ENCODE measurements at regions not wholly inside any gene's neighbourhood (a gene's known extent, or its start where the extent isn't known, plus 50 kb on each side); places are given as distances from the start of the nearest gene placed in this dataset.

DNA sequence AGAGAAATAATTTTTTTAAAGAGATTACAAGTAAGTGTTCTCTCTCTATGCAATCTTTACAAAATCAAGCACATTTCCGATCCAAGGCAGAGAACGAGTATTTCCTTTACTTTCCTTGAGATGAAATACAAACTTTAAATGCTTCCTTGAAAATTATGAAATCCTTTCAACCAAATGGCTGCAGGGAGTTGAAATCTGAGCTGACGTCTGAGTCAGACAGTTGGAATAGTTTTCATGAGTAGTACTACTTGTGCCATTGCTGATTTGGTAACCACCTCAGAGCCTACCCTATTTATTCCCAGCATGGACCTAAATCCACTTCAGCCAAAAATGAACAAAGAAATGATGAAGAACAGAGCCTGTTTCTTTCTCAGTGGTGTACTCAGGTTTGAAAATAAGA is 183.6 kb downstream of the GIPC2 start:
- intact Hi-C loops (cut with DNase I), result no loop called here
- no peaks in the 10 kb centered on the region for H3K9me3 ChIP-seq
- H3K27me3 ChIP-seq, result no peaks in the 10 kb centered on the region
- H3K27ac ChIP-seq, result no peak overlapping the region
- no peak overlapping the region for H3K4me3 ChIP-seq
- H3K9ac ChIP-seq (ENCODE audit: low read depth in 2 of 2, low read length in 2 of 2), result no peak overlapping the region
- DNase-seq, result no peak
- TF ChIP-seq, protein P1, sequence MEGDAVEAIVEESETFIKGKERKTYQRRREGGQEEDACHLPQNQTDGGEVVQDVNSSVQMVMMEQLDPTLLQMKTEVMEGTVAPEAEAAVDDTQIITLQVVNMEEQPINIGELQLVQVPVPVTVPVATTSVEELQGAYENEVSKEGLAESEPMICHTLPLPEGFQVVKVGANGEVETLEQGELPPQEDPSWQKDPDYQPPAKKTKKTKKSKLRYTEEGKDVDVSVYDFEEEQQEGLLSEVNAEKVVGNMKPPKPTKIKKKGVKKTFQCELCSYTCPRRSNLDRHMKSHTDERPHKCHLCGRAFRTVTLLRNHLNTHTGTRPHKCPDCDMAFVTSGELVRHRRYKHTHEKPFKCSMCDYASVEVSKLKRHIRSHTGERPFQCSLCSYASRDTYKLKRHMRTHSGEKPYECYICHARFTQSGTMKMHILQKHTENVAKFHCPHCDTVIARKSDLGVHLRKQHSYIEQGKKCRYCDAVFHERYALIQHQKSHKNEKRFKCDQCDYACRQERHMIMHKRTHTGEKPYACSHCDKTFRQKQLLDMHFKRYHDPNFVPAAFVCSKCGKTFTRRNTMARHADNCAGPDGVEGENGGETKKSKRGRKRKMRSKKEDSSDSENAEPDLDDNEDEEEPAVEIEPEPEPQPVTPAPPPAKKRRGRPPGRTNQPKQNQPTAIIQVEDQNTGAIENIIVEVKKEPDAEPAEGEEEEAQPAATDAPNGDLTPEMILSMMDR (IDR thresholded peaks at IDR 0.05), result no peak
- H3K4me1 ChIP-seq, result no peaks in the 10 kb centered on the region
- H3K36me3 ChIP-seq, result no peaks in the 10 kb centered on the region

DNA sequence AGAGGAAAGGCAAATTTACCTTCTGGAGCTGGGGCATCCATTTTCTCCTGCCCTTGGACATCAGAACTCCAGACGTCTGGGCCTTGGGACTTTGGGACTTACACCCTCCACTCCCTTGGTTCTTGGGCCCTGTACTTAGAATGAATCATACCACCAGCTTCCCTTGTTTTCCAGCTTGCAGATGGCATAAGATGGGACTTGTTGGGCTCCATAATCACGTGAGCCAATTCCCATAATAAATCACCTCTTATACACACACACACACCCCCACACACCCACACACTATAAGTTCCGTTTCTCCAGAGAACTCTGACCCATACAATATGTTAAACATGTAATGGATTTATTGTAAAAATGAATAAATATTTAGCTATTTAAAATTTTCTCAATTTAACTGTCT is 185.7 kb downstream of the GIPC2 start:
- H3K27ac ChIP-seq, result peak overlapping the region; percentile 48
- peak; percentile 59 for DNase-seq

DNA sequence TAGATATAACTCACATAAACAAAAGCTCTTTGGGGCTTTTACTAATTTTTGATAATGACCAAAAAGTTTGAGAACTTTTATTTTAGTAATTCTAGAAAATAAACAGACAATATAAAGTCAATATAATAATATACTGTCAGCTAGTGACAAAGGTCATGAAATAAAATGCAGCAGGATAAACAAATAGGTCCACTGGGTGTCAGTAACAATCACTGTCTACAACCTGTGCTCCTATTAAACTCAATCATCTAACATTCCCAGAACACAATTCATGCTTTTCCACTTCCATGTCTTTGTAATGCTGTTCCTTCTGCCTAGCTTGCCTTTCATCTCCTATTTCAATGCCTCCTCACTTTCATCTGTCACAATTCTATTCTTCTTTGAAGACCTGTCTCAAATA is 186.1 kb downstream of the GIPC2 start:
- no peak for DNase-seq
- no peaks in the 10 kb centered on the region for H3K36me3 ChIP-seq
- TF ChIP-seq, protein P1 (IDR thresholded peaks at IDR 0.05), result no peak
- no peaks in the 10 kb centered on the region for H3K27me3 ChIP-seq
- H3K4me1 ChIP-seq, result no peaks in the 10 kb centered on the region
- H3K4me3 ChIP-seq, result no peak overlapping the region
- H3K9me3 ChIP-seq, result no peaks in the 10 kb centered on the region
- H3K9ac ChIP-seq (ENCODE audit: low read depth in 2 of 2, low read length in 2 of 2), result no peak overlapping the region
- intact Hi-C loops (cut with DNase I), result loop anchor here (10.0 kb wide), 1 partner anchor 103 kb away; no protein-coding TSS in a partner anchor
- H3K27ac ChIP-seq, result peak overlapping the region; percentile 48

More for the DNA sequence above, 185.7 kb downstream of the GIPC2 start:
- TF ChIP-seq, protein P1 (IDR thresholded peaks at IDR 0.05), result no peak
- no peaks in the 10 kb centered on the region for H3K9me3 ChIP-seq
- intact Hi-C loops (cut with DNase I), result loop anchor here (10.0 kb wide), 1 partner anchor 103 kb away; no protein-coding TSS in a partner anchor
- no peaks in the 10 kb centered on the region for H3K27me3 ChIP-seq
- H3K36me3 ChIP-seq, result no peaks in the 10 kb centered on the region
- no peak overlapping the region for H3K9ac ChIP-seq (ENCODE audit: low read depth in 2 of 2, low read length in 2 of 2)
- H3K4me3 ChIP-seq, result no peak overlapping the region
- H3K4me1 ChIP-seq, result no peaks in the 10 kb centered on the region

DNA sequence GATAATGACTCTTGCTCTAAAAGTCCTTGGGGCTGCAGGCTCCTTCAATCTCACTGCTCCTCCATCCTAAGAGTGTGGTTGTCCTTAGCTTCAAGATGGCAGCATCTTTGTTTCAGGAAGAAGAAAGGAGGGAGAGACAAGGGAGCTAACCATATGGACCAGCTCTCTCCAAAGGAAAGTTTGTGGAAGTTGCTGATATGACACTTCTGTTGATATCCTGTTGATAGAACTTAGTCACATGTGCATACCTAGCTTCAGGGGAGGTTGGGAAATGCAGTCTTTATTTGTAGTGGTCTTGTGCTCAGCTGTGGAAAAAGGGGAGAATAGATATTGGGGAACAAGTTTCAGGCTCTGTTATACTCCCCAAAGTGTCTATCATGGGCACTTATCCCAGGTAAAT is 186.9 kb downstream of the GIPC2 start:
- H3K36me3 ChIP-seq, result no peaks in the 10 kb centered on the region
- TF ChIP-seq, protein P1 (IDR thresholded peaks at IDR 0.05), result no peak
- no peak overlapping the region for H3K9ac ChIP-seq (ENCODE audit: low read depth in 2 of 2, low read length in 2 of 2)
- intact Hi-C loops (cut with DNase I), result loop anchor here (10.0 kb wide), 1 partner anchor 102 kb away; no protein-coding TSS in a partner anchor
- no peak overlapping the region for H3K4me3 ChIP-seq
- no peaks in the 10 kb centered on the region for H3K9me3 ChIP-seq
- no peak overlapping the region for H3K27ac ChIP-seq
- no peaks in the 10 kb centered on the region for H3K27me3 ChIP-seq
- no peak for DNase-seq
- H3K4me1 ChIP-seq, result no peaks in the 10 kb centered on the region

DNA sequence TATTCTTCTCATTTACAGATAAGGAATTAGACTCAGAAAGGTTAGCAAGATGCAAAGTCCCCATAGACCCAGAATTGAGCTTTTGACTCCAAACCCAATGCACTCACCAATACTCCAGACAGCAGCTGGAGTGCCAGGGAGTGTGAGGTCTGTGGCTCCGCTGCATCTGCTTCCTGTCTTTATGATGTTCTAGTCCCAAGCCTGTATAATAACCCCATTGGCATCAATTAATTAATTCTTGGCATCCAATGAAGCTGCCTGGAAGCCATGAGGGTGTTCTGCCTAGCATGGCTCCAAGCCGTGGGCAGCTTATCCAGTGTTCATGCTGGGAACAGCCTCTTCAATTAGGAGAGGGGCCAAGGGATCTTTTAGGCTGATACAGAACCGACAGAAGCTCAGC is 188.7 kb downstream of the GIPC2 start:
- intact Hi-C loops (cut with DNase I), result loop anchor here (10.0 kb wide), 1 partner anchor 100 kb away; no protein-coding TSS in a partner anchor
- no peak for DNase-seq

More for the DNA sequence above, 188.7 kb downstream of the GIPC2 start:
- TF ChIP-seq, protein P1 (IDR thresholded peaks at IDR 0.05), result no peak
- H3K4me1 ChIP-seq, result no peaks in the 10 kb centered on the region
- H3K27me3 ChIP-seq, result no peaks in the 10 kb centered on the region
- no peak overlapping the region for H3K27ac ChIP-seq
- H3K4me3 ChIP-seq, result no peak overlapping the region
- no peaks in the 10 kb centered on the region for H3K9me3 ChIP-seq
- no peaks in the 10 kb centered on the region for H3K36me3 ChIP-seq
- H3K9ac ChIP-seq (ENCODE audit: low read depth in 2 of 2, low read length in 2 of 2), result no peak overlapping the region
